ENCODE measurements at regions not wholly inside any gene's neighbourhood (a gene's known extent, or its start where the extent isn't known, plus 50 kb on each side); places are given as distances from the start of the nearest gene placed in this dataset.

DNA sequence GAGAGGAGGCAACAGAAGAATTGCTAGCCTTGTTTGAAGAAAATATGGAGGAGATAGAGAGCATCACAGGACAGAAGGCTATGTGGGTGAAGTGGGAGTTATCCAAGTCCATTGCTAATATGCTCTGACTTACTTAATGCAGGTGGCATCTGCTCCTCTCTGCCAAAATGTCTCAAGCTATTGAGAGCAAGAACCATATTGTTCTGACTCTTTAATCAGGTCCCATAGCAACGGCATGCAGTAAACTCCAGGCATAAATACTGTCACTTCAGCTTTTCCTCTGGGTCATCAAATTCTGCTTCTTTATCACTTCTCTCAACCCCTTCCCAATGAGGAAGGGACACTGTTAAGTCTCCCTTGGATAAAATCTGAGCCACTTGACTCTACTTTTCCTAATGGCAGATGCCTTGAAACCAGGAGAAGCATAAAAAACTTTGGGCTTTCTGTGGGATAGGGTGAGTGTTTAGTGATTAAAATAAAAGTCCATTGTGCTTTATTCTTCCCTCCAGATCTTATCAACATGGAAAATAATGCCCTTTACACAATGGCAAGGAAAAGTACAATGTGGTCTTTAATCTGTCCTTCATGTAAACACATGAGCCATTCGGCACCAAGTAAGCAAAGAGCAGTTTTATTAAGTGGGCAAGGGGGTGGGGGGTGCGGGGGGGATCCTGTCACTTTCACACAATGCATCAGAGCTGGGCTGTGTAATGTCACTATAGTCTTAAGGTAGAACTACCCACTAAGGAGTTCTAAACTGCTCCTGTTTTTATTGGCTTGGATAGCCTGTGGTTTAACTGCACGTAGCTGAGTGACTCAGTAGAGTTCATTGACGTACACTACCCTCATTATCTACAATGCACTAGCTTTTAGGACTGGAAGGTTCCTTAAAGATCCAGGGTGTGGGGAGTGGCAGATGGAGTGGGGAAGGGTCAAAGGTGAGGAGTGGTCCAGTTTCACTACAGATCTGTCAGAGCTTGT, 71.0 kb upstream of the TARS1 start:
- H3K4me3 ChIP-seq (ENCODE audit: control insufficient read depth in 2 of 3, extremely low read depth in 1 of 3, insufficient read depth in 2 of 3, low read depth in 1 of 3, low read length in 3 of 3) = no peak overlapping the region
- no peak overlapping the region for H3K27ac ChIP-seq (ENCODE audit: control insufficient read depth, insufficient read depth, low read length)
- H3K27me3 ChIP-seq (ENCODE audit: control insufficient read depth, extremely low read depth, insufficient read depth, low read length) = no peaks in the 10 kb centered on the region
- H3K9ac ChIP-seq (ENCODE audit: control insufficient read depth, extremely low read depth, insufficient read depth, low read length) = no peak overlapping the region
- no peak overlapping the region for H2AFZ ChIP-seq (ENCODE audit: control insufficient read depth, low read length)
- TF ChIP-seq, protein P1, sequence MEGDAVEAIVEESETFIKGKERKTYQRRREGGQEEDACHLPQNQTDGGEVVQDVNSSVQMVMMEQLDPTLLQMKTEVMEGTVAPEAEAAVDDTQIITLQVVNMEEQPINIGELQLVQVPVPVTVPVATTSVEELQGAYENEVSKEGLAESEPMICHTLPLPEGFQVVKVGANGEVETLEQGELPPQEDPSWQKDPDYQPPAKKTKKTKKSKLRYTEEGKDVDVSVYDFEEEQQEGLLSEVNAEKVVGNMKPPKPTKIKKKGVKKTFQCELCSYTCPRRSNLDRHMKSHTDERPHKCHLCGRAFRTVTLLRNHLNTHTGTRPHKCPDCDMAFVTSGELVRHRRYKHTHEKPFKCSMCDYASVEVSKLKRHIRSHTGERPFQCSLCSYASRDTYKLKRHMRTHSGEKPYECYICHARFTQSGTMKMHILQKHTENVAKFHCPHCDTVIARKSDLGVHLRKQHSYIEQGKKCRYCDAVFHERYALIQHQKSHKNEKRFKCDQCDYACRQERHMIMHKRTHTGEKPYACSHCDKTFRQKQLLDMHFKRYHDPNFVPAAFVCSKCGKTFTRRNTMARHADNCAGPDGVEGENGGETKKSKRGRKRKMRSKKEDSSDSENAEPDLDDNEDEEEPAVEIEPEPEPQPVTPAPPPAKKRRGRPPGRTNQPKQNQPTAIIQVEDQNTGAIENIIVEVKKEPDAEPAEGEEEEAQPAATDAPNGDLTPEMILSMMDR (optimal IDR thresholded peaks at IDR 0.05 in 1 of 3, IDR thresholded peaks at IDR 0.05 in 1 of 3, conservative IDR thresholded peaks at IDR 0.05 in 1 of 3; ENCODE audit: extremely low read depth in 1 of 3, insufficient read depth in 2 of 3, low read length in 3 of 3) = no peak
- TF ChIP-seq EZH2 (IDR thresholded peaks at IDR 0.05; ENCODE audit: low read length) = no peak
- H3K4me1 ChIP-seq (ENCODE audit: control insufficient read depth, extremely low read depth, insufficient read depth, low read length) = no peaks in the 10 kb centered on the region
- DNase-seq (ENCODE audit: low read depth, low spot score) (no peak), FAIRE-seq (peak; percentile 64)
- no peaks in the 10 kb centered on the region for H4K20me1 ChIP-seq (ENCODE audit: control insufficient read depth, extremely low read depth, insufficient read depth, low read length)
- H3K9me1 ChIP-seq (ENCODE audit: control insufficient read depth, extremely low read depth, insufficient read depth, low read length) = no peaks in the 10 kb centered on the region
- H3K36me3 ChIP-seq (ENCODE audit: control insufficient read depth in 2 of 2, extremely low read depth in 1 of 2, insufficient read depth in 2 of 2, low read length in 2 of 2) = no peaks in the 10 kb centered on the region
- dilution Hi-C loops (cut with MboI; ENCODE audit: extremely low pct_ligation_motif_present, low sequenced_read_pairs) = no loop called here
- H3K4me2 ChIP-seq (ENCODE audit: control insufficient read depth, extremely low read depth, insufficient read depth, low read depth, low read length) = no peak overlapping the region
- H3K79me2 ChIP-seq (ENCODE audit: control insufficient read depth, insufficient read depth, low read length) = no peaks in the 10 kb centered on the region
- H3K9me3 ChIP-seq (ENCODE audit: control insufficient read depth, low read depth, low read length) = no peaks in the 10 kb centered on the region

DNA sequence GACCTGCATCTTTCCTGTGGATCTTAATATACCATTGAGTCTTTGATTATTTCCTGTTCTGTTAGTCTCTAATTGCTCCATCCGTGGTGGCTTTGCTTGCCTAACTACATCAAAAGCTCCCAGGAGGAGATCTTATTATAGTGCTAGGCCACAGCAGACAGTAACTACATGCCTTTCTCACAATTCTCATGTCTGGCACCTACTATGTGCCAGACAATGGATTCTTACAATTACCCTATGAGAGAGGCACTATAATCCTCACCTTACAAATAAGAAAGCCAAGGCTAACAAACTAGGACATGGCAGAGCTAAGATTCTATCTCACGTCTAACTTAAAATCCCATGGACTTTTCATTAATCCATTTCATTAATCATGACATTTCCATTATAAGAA, 70.3 kb upstream of the TARS1 start:
- dilution Hi-C loops (cut with MboI; ENCODE audit: extremely low pct_ligation_motif_present, low sequenced_read_pairs) = no loop called here
- H4K20me1 ChIP-seq (ENCODE audit: control insufficient read depth, extremely low read depth, insufficient read depth, low read length) = no peaks in the 10 kb centered on the region
- no peaks in the 10 kb centered on the region for H3K79me2 ChIP-seq (ENCODE audit: control insufficient read depth, insufficient read depth, low read length)
- no peak overlapping the region for H3K27ac ChIP-seq (ENCODE audit: control insufficient read depth, insufficient read depth, low read length)
- DNase-seq (ENCODE audit: low read depth, low spot score) (no peak), FAIRE-seq (no peak)
- H3K36me3 ChIP-seq (ENCODE audit: control insufficient read depth in 2 of 2, extremely low read depth in 1 of 2, insufficient read depth in 2 of 2, low read length in 2 of 2) = no peaks in the 10 kb centered on the region
- H3K9ac ChIP-seq (ENCODE audit: control insufficient read depth, extremely low read depth, insufficient read depth, low read length) = no peak overlapping the region
- no peak for TF ChIP-seq EZH2 (IDR thresholded peaks at IDR 0.05; ENCODE audit: low read length)
- TF ChIP-seq, protein P1 (optimal IDR thresholded peaks at IDR 0.05 in 1 of 3, IDR thresholded peaks at IDR 0.05 in 1 of 3, conservative IDR thresholded peaks at IDR 0.05 in 1 of 3; ENCODE audit: extremely low read depth in 1 of 3, insufficient read depth in 2 of 3, low read length in 3 of 3) = no peak
- no peak overlapping the region for H3K4me3 ChIP-seq (ENCODE audit: control insufficient read depth in 2 of 3, extremely low read depth in 1 of 3, insufficient read depth in 2 of 3, low read depth in 1 of 3, low read length in 3 of 3)
- no peaks in the 10 kb centered on the region for H3K9me1 ChIP-seq (ENCODE audit: control insufficient read depth, extremely low read depth, insufficient read depth, low read length)
- H3K4me2 ChIP-seq (ENCODE audit: control insufficient read depth, extremely low read depth, insufficient read depth, low read depth, low read length) = no peak overlapping the region
- H3K27me3 ChIP-seq (ENCODE audit: control insufficient read depth, extremely low read depth, insufficient read depth, low read length) = no peaks in the 10 kb centered on the region
- no peaks in the 10 kb centered on the region for H3K4me1 ChIP-seq (ENCODE audit: control insufficient read depth, extremely low read depth, insufficient read depth, low read length)
- H3K9me3 ChIP-seq (ENCODE audit: control insufficient read depth, low read depth, low read length) = no peaks in the 10 kb centered on the region
- no peak overlapping the region for H2AFZ ChIP-seq (ENCODE audit: control insufficient read depth, low read length)
